GM18870 (cell line): ENCODE measurements at regions not wholly inside any gene's neighbourhood (a gene's known extent, or its start where the extent isn't known, plus 50 kb on each side); places are given as distances from the start of the nearest gene placed in this dataset.
"Not testable (repeated sequence)": the region's sequence is repeated elsewhere in the genome, so short reads cannot be mapped to it uniquely, and the experiment has no call there.

Source experiments
- ATAC-seq: cut with Tn5 transposase; IDR thresholded peaks from one replicate; pipeline ENCODE4 v1.9.1; 2021; ENCODE audit warnings: moderate library complexity; ENCODE audit not compliant: unreplicated experiment

DNA sequence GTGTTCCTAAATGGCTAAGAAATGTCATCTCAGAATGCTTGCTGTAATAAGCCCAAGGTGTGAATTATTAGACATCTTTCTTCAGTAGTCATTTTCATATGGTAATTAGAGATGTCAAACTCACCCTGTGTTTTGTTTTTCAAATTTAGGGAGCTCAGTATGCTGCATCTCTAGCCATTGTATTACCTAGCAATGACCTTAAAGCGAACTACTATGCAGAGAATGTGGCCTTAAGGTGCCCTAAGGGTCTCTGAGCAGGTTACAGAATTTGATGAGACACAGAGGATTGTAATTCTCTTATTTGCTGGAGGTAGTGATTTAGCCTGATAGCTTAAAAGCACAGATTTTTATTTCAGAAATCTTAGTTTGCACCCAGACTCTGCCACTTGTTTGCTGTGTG, 1052.6 kb upstream of the DDX18 start:
- no peak for ATAC-seq

DNA sequence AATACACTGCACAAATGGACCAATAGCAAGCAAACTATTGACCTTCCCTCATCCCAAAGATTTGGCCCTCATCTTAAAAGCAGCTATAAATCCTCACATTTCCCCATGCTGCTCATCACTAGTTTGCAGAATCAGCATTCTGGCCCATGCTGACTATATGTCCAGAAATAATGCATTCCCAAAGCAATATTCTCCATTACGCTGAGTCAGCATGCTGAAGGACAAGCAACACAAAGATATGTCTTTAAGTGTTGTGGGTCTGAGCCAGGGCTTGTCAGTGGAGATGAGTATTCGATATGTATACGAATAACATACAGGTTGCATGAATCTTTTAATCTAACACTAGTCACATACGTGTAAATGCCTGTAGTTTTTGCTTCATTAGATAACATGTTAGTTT, 1045.0 kb upstream of the DDX18 start:
- ATAC-seq: no peak

DNA sequence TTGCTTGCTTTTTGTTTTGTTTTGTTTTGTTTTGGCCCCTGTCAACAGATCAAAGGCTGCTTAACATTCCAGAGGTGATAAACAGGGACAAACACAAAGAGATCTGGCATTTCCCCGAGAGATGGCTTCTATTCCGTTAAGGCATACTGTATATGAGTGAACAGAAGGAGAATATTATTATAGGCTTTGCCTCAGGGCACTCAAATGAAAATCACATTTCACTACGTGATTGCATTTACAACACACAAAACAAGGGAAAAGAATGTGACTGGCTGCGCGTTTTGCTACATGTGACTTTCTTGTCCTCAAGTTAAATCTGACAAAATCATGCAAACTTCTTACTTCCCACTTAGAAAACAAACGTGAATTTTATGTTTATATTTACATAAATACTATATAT, 1037.9 kb upstream of the DDX18 start:
- no peak for ATAC-seq

DNA sequence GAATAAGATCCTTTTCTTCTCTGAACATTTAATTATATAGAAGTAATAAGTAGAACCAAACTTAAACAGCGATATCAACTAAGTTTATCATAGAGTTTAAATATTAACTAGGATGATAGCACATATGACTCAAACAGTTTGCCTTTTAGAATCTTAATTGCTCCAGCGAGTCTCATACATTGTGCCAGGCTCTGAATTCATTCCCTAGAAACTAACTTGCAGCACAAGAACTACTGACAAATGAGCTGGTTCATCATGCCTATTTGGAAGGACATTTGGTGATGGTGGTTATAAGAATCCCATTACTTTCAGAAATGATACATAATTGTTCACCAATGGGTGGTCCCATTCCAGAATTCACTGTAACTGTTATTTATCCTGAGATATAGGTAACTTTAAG, 1026.6 kb upstream of the DDX18 start:
- no peak for ATAC-seq

DNA sequence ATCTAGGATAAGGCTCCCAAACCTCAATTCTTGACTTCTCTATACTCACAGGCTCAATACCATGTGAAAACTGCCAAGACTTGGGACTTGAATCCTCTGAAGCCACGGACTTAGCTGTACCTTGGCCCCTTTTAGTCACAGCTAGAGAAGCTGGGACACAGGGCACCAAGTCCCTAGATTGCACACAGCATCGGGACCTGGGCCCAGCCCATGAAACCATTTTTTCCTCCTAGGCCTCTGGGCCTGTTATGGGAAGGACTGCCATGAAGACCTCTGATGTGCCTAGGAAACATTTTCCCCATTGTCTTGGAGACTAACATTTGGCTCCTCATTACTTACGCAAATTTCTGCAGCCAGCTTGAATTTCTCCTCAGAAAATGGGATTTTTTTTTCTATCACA, 1011.8 kb upstream of the DDX18 start:
- no peak for ATAC-seq

DNA sequence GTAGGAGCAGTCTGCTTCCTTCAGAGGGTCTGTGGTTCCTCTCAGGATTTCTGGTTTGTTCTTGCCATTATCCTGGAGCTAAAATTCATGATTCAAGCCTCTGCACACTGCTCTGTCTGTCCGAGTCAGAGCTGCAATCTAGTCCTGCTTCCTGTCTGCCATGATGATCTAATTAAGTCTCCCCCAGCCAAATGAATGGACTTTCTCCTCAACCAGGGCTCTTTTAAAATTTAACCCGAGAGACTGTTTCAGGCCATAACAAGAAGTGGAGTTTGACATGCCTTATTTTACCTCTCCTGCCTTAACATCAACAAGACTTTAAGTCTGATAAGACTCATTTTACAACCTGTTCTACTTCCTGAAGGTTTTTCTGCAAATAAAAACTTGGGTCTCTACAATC, 1009.6 kb upstream of the DDX18 start:
- no peak for ATAC-seq

DNA sequence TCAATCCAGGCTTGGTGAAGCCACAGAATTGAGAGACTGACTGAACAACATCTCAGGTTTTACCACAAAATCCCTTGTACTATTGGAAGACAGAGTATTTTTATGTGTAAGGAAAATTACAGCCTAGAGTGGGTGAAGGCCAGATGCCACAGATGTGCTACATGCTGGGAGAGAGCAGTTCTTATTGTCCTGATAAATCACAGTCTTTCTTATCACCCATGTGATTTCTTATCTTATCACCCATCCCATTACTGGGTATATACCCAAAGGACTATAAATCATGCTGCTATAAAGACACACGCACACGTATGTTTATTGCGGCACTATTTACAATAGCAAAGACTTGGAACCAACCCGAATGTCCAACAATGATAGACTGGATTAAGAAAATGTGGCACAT, 1008.0 kb upstream of the DDX18 start:
- ATAC-seq: not testable (repeated sequence)

DNA sequence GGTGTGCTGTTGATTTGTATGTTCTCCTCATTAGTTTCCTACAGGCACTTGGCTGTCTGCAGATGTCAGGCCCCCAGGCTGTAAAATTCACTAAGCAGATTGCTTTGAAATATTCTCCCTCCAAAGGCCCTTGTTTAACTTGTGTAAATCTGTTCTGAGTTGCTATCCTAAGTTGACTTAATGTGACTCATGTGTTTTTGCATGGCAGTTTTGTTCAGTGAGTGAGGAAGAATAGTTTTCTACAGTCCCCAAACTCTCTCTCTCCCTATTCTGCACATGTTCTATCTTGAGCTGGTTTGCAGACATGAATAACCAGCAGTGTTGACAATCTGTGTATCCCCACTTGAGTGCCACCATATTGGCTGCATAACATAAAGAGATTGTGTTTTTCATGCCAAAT, 1005.4 kb upstream of the DDX18 start:
- no peak for ATAC-seq

DNA sequence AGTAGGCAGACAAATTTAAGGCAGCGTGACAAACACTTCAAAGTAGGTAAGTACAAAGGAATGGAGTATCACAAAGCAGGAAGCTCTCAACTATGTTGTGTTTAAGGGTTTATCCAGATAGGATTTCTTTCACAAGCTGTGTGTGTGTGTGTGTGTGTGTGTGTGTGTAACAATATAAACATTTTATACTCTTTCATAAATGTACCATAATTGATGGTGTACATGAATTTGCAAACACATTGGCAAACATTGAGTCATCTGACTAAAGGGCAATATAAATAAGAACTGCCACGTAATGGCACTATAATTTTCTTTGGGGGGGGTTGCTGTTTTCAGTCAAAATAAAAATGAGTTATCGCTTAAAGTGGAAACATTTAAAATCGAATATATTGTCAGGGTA, 1004.4 kb upstream of the DDX18 start:
- ATAC-seq: no peak

DNA sequence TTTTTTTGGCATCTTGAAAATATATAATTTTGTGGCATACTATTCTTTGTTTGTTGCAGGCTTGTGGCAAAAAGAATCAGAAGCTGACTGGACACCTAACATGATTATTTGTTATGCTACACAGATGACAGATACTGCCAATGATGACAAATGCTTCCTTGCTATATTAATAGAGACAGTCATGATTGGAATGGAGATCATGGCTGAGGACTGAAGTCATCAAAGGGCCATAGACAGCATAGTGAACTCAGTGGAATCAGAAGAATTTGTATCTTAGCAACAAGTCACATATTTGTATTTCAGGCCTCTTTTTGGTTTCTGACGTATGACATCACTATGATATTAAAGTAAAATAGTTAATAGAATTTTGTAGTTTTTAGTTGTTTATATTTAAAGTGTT, 1003.8 kb upstream of the DDX18 start:
- ATAC-seq: no peak

DNA sequence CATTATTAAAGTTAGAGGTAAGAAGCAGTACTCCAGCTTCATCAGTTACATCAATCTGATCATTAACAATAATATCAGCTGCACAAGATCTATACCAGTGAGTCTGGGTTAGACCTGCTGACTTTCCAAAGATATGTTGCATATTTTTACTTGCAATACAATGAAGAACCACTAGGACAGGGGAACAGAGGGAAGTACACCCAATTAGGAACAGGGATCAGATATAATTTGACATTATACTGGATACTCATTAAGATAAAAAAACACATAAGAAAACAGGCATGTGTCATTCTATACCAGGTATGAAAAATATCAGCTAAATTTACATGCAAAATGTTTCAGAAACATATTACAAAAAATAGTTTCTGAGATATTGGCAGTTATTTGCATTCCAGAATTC, 995.1 kb upstream of the DDX18 start:
- no peak for ATAC-seq

DNA sequence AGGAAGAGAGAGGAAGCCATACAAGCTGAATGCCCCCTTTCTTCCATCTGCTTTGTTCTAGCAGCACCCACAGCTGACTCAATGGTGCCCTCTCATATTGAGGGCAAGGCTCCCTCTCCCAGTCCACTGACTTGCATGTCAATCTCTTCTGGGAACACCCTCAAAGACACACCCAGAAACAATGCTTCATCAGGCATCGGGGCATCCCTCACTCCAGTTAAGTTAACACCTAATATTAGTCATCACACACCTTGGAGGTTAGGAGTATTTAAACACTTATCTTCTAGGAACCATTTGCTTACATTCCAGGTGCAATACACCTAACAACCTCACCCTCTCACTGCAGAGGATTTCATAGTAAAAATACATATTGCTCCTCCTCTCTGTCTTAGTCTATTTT, 993.5 kb upstream of the DDX18 start:
- no peak for ATAC-seq

DNA sequence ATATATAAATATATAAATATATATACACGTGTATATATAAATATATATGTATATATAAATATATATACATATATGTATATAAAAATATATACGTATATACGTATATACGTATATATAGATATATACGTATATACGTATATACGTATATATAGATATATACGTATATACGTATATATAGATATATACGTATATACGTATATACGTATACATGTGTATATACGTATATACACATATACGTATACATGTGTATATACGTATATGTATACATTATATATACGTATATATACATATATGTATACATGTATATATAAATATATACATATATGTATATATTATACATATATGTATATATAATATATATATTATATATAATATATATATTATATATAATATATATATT, 984.9 kb upstream of the DDX18 start:
- not testable (repeated sequence) for ATAC-seq

DNA sequence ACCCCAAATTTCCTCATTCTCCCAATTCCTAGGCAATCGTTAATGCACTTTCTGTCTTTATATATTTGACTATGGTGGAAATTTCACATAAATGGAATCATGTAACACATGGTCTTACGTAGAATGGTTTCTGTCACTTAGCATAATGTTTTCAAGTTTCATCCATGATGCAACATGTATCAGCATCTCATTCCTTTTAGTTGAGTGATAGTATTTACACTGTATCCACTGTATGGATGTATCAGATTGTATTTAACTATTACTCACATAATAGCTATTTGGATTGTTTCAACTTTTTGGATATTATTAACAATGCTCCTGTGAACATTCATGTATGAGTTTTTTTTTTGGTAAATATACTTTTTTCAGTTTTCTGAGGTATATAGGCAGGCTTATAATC, 982.3 kb upstream of the DDX18 start:
- ATAC-seq: no peak

DNA sequence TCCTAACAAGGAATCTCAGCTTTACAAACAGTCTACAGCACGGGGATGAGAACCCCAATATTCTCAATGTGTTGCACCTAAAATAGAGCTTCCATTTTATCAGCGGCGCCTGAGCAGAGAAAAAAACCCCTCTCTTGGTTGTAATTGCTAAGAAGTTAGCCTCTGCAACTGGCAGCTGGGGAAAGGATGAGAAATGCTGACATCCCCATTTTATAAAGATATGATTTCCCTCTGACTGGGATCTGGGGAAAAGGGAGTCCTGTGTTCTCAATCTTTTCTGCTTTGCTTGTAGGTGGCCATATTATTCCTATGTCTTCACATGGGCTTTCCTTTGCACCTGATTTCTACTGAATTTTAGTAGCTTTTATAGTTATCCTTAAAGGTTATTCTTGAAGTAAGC, 981.4 kb upstream of the DDX18 start:
- ATAC-seq: no peak

DNA sequence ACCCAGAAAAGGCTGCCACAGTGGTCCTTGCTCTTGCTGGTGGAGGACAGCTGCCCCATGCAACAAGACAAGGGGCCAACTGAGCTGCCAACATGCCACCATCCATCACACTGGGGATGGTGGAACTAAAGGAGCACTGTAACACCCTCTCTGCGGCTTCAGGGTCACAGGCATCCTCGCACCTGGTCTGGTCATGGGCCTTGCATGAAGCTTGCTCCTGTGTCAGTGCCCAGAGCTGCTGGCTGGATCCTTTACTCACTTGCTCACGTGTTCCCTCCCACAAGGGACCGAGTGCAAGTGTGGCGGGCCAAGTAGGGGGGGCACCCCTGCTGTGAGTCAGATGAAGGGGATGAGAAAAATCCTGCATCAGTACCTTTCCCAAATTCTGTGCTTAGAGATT, 972.3 kb upstream of the DDX18 start:
- no peak for ATAC-seq

DNA sequence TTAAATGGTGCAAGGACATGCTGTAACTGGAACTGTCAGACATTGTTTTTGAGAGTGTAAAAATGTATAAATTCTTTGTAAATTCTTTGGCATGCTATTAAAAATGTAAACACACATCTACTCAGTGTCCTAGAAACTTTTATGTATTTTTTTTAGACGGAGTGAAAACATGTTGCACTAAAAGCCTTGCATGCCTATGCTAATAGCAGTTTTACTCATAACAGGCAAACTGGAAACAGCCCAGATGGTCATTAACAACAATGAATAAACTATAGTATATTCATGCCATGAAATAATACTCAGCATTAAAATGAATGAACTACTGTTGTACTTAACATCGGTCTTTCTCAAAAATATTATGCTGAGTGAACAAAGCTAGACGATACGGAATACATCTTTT, 954.8 kb upstream of the DDX18 start:
- ATAC-seq: no peak

DNA sequence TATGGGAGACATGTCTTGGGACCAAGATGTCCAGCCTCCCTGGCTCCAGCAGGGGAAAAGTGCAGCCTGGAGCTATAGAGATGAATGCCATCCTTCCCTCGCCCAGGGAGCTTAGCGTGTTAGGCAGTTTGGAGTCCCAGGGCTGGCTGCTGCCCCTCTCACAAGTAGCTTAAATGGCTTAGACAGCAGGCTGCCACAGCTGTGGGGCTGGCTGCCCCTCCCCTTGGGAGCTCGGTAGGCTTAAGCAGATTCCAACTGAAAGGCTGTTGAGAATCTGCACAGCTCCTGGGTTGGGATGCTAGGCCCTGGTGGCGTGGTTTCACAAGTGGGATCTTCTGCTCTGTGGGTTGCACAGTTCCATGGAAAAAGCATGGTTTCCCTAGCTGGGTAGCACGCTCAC, 940.5 kb upstream of the DDX18 start:
- ATAC-seq: no peak

DNA sequence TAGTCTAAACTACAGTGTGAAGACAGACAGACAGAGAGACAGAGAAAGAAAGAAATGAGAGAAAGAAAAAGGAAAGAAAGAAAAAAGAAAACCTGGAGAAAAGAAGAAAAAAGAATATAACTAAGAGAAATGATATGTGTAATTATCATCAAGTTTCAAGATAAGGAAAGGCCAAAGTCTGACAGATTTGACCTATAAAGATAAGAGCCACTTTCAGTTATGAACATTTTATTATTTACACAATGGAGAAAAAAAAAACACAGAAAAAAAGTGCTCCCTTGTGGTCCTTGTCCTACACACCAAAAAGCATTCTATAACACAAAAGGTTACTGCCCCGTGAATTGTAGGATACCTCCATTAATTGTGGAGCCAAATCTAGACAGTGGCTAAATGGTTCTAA, 937.2 kb upstream of the DDX18 start:
- ATAC-seq: no peak

DNA sequence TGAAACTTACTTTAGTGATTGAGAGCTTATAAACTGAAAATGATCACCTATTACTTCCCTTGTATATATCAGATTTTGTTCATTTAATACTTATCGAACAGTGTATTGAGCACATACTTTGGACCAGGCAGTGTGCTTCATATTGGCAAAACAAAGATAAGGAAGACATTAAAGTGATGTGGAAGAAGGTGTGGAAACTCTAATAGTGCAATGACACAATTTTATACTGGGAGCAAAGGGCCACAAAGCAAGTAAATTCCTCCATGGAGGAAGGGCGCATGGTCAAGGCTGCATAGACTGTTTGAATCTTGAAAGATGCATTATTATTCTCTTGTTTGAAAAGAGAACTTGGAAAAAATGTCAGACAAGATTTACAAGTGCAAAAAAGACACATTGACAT, 936.5 kb upstream of the DDX18 start:
- ATAC-seq: no peak

DNA sequence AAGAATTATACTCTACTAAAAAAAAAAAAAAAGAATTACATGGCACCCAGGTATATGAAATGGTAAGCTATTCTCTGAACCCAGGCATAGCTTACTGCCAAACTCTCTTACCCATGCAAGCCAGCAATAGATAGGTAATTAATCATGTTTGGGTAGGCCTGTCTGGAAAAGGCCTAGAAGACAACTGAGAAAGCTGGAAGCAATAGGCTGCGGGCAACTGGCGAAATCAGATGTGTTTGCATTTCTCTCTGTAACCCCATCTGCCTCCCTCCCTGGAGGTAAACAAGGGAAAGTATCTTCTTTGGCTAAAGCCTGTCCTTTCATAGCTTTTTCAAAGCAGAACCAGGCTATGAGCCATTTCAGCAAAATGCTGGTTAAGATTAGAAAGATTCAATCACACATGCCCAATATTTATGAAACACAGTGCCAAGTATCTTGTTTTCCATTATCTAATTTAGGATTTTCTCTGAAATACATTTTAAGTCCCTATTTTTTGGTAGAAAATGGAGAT, 934.8 kb upstream of the DDX18 start:
- no peak for ATAC-seq

DNA sequence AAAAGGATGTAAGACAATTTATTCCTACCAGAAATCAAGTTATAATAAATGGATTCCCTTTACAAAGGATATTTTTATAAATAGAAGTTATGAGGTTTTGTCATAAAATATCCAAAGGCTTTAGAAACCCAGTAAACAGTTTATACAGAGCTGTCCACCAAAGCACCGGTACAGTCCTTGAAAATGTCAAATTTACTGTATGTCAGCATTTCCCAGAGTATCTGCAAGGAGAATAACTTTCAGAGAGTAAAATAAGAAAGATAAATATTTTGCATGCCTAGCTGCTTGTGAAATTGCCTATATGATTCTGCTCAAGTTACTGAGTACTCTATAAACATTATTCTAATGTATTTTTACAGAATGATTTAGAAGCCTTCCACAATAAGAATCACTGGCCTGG, 923.3 kb upstream of the DDX18 start:
- no peak for ATAC-seq

DNA sequence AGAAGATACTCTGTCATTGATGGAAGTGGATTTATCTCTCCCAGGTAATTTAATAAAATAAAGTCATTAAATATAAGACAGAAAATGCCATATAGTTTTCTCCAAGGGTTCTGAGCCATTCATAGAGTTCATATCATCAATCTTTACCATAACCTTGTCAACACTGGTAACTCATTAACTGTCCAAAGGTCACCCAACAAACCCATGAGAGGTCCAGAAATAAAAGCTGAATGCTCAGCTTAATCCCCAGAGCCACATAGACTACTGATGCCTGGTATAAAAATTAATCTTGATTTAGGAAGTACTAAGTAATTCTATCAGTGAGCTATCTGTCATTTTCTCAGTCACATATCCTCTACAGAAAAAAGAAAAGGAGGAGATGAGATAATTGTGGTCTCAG, 903.0 kb upstream of the DDX18 start:
- no peak for ATAC-seq

DNA sequence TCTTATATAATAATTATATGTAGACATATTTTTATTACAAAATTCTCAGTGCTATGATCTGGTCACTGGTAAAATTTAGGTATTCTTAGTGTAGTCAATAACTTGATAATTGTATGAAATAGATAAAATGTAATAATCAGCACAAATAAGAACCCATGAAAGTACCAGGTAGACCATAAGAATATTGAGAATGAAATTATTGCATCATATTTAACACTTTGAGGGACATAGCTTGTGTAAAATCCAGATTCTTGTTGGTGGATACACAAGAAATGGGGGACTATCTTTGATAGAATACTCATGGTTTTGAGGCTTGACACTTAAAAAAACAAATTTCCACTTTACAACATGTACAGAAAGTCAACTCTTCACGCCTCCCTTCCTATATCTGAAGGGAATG, 898.8 kb upstream of the DDX18 start:
- no peak for ATAC-seq
